ENCODE measurements at regions not wholly inside any gene's neighbourhood (a gene's known extent, or its start where the extent isn't known, plus 50 kb on each side); places are given as distances from the start of the nearest gene placed in this dataset.

DNA sequence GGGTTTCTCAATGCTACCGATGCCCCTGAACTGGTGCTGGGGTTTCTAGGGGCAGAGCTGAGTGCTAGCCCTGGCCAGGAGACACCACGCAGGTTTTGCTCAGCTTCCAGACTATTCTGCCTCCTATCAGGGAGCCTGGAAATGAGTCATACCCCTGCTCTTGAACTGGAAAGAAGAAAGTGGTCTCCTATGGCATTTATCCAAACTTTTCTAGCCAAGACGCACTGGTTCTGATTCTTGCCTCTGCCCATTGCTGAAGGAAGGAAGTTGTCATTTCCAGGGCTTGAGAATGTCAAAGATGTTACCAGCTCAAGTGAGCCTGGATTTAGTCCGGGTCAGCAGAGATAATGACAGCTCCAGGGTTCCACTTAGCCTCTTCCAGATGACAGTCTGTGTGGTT, 561.9 kb downstream of the CDK5RAP2 start:
- no peaks in the 10 kb centered on the region; a peak in 1 of 5 replicates for H3K9me3 Mint-ChIP-seq
- Histone ChIP-seq H3K79me1 (ENCODE audit: insufficient read depth, low read depth, low read length, poor library complexity, severe bottlenecking) (no peaks in the 10 kb centered on the region), H2BK5ac (ENCODE audit: insufficient read length, low read length) (no peak overlapping the region), H4K8ac (replicated peaks; ENCODE audit: insufficient read length, low read depth, low read length) (no peak overlapping the region), H3K9me3 (ENCODE audit: control insufficient read depth, low read depth, low read length) (no peaks in the 10 kb centered on the region), H3K4me1 (ENCODE audit: insufficient read depth, low read length) (no peaks in the 10 kb centered on the region), H4K20me1 (ENCODE audit: control insufficient read depth, insufficient read depth, insufficient read length) (no peaks in the 10 kb centered on the region), H3K18ac (ENCODE audit: insufficient read length, low read depth, low read length) (no peak overlapping the region), H3K14ac (ENCODE audit: insufficient read depth, low read length) (no peak overlapping the region), H2AFZ (ENCODE audit: low read length) (no peak overlapping the region), H2BK12ac (ENCODE audit: insufficient read length, low read depth, low read length) (no peak overlapping the region), H3K4me2 (ENCODE audit: insufficient read depth, insufficient read length, low read length) (no peak overlapping the region), H2AK5ac (ENCODE audit: insufficient read length, low read length) (no peak overlapping the region), H3K23ac (ENCODE audit: insufficient read length, low read depth, low read length) (no peak overlapping the region), H3K27me3 (ENCODE audit: insufficient read depth, low read length) (no peaks in the 10 kb centered on the region), H3K9ac (ENCODE audit: extremely low read depth, insufficient read length, low read length) (no peak overlapping the region), H2BK20ac (ENCODE audit: low read depth, low read length, poor library complexity, severe bottlenecking) (no peak overlapping the region), H2BK120ac (ENCODE audit: low read depth, low read length, poor library complexity, severe bottlenecking) (no peak overlapping the region), H3T11ph (ENCODE audit: low read length) (no peak overlapping the region), H3K56ac (ENCODE audit: insufficient read length, low read depth, low read length) (no peak overlapping the region), H3K79me2 (ENCODE audit: insufficient read depth, low read length) (no peaks in the 10 kb centered on the region), H2BK15ac (ENCODE audit: low read depth, low read length) (no peak overlapping the region), H3K27ac (ENCODE audit: insufficient read length, low read depth, low read length) (no peak overlapping the region), H4K5ac (ENCODE audit: insufficient read length, low read depth, low read length) (no peak overlapping the region), H3K4ac (ENCODE audit: low read depth, low read length) (no peak overlapping the region), H3K23me2 (ENCODE audit: insufficient read length, low read depth, low read length, poor library complexity, severe bottlenecking) (no peaks in the 10 kb centered on the region), H4K91ac (ENCODE audit: insufficient read length, low read depth, low read length) (no peak overlapping the region)
- no peak overlapping the region for H3K4me3 Mint-ChIP-seq
- no peak overlapping the region for H3K27ac Mint-ChIP-seq
- no peaks in the 10 kb centered on the region for H3K4me1 Mint-ChIP-seq
- H3K27me3 Mint-ChIP-seq (ENCODE audit: low read depth): peaks cover 1% of the 10 kb centered on the region; the same call in 1 of the 2 replicates
- TF ChIP-seq, protein P1, sequence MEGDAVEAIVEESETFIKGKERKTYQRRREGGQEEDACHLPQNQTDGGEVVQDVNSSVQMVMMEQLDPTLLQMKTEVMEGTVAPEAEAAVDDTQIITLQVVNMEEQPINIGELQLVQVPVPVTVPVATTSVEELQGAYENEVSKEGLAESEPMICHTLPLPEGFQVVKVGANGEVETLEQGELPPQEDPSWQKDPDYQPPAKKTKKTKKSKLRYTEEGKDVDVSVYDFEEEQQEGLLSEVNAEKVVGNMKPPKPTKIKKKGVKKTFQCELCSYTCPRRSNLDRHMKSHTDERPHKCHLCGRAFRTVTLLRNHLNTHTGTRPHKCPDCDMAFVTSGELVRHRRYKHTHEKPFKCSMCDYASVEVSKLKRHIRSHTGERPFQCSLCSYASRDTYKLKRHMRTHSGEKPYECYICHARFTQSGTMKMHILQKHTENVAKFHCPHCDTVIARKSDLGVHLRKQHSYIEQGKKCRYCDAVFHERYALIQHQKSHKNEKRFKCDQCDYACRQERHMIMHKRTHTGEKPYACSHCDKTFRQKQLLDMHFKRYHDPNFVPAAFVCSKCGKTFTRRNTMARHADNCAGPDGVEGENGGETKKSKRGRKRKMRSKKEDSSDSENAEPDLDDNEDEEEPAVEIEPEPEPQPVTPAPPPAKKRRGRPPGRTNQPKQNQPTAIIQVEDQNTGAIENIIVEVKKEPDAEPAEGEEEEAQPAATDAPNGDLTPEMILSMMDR (conservative IDR thresholded peaks at IDR 0.05): no peak
- no peaks in the 10 kb centered on the region for H3K36me3 Mint-ChIP-seq (ENCODE audit: insufficient read depth in 1 of 3, low read depth in 3 of 3)
- no peak for DNase-seq
- WGBS (ENCODE audit: extremely low coverage, insufficient read length, low lambda C conversion rate): no CpG with 5 or more reads among the region's 4 CpGs

All from H9 (cell line).